Gastrocnemius medialis (tissue), 4 donors: ENCODE measurements at regions not wholly inside any gene's neighbourhood (a gene's known extent, or its start where the extent isn't known, plus 50 kb on each side); places are given as distances from the start of the nearest gene placed in this dataset.

ENCODE experiments used
- ATAC-seq, 2 donors: fragments of 150-250 bp; one replicate each; pipeline ENCODE4 v1.9.1; 2016
- DNase-seq, 2 donors: peaks; one replicate each; pipeline ENCODE4 v3.0.0-alpha.2; 2019
- H3K27ac ChIP-seq, 4 donors: fragments of 200-600 bp; sonication (generic); 1 replicate in 1 of 4; 2 replicates in 3 of 4; pipeline ENCODE4 v1.5.1; 2016 to 2018; ENCODE audit warnings: mild to moderate bottlenecking in 2 of 4, moderate library complexity in 1 of 4
- H3K27me3 ChIP-seq, 3 donors: fragments of 200-600 bp; sonication (generic) in 2 of 3; 1 replicate in 1 of 3; 2 replicates in 2 of 3; pipeline versions ENCODE4 v1.5.1 to v1.6.0; 2016 to 2019; ENCODE audit warnings: mild to moderate bottlenecking in 1 of 3, moderate library complexity in 1 of 3
- H3K36me3 ChIP-seq, 2 donors: fragments of 200-600 bp; sonication (generic) in 1 of 2; one replicate each; pipeline ENCODE4 v1.5.1; 2017 to 2018
- H3K4me1 ChIP-seq, 2 donors: fragments of 200-600 bp; sonication (generic) in 1 of 2; one replicate each; pipeline ENCODE4 v1.5.1; 2016 to 2017; ENCODE audit warnings: mild to moderate bottlenecking in 2 of 2
- H3K4me3 ChIP-seq, 4 donors: fragments of 200-600 bp; sonication (generic) in 3 of 4; 1 replicate in 1 of 4; 2 replicates in 3 of 4; pipeline ENCODE4 v1.5.1; 2016 to 2019; ENCODE audit warnings: mild to moderate bottlenecking in 2 of 4
- H3K9me3 ChIP-seq, 3 donors: fragments of 200-600 bp; sonication (generic) in 2 of 3; 1 replicate in 1 of 3; 2 replicates in 2 of 3; pipeline ENCODE4 v1.5.1; 2016 to 2019
- POLR2A ChIP-seq, 2 donors: fragments of 450-650 bp; IDR thresholded peaks; one replicate each; pipeline ENCODE4 v1.6.1; 2017; ENCODE audit warnings: antibody characterized with exemption in 2 of 2, mild to moderate bottlenecking in 2 of 2, moderate library complexity in 2 of 2
- in situ Hi-C, 4 donors: fragments of 200-750 bp; cut with MboI; loops; one replicate each; pipeline versions ENCODE4 v1.15.0 to v1.8.0; 2017; ENCODE audit warnings: low sequenced_read_pairs in 4 of 4
- intact Hi-C: fragments of 100-400 bp; cut with DNase I; formaldehyde crosslinking; loops from one replicate; pipeline ENCODE4 v1.15.1; 2023; ENCODE audit warnings: low total_unique reads
- TF ChIP-seq, protein P1 (sequence below), 5 experiments: fragments of 450-650 bp in 3 of 5; fragments of 200-600 bp in 2 of 5; sonication (generic) in 2 of 5; IDR thresholded peaks in 4 of 5; conservative IDR thresholded peaks in 1 of 5; 1 replicate in 4 of 5; 2 replicates in 1 of 5; pipeline ENCODE4 v1.5.1; 2016 to 2019; ENCODE audit warnings: antibody characterized with exemption in 5 of 5, mild to moderate bottlenecking in 3 of 5, moderate library complexity in 3 of 5

DNA sequence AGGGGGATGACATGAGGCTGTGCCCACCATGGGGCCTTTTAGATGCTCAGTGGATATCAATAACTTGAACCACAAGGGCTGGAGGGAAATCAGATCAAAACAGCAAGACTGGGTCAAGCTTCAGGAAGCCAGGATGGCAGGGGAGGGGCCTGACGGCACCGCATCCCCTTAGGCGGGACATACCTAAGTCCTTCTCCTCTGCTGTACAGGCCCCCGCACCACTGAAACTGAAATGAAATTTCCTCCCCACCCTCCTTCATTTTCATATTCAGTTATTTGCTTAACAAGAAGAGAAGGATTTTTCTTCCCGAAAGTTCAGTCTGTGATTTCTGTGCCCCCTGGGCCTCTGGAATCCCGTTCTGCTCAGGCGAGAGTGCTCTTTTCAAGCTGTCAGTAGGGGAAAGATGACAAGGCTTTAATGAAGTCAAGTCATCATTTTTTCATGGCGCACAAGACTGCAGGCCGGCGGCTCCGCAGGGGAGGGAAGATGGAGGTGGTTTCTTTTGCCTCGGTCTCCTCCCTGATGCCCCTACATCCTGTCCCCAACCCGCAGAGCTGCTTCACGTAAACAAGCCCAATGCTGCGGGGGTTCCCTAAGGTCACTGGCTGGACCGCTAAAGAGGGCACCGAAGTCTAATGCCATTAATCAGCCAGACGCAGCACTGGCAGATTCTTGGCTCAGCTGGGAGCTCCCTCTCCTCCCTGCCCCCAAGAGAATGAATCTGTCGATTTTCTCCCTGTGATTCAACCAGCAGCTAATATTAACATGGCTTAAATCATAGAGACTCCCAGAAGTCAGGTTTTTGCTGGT lies 264.8 kb downstream of the C1orf94 start:
- Histone ChIP-seq H3K9me3 (no peaks in the 10 kb centered on the region), H3K27me3 (no peaks in the 10 kb centered on the region), H3K27ac (no peak overlapping the region), H3K4me3 (no peak overlapping the region), H3K36me3 (no peaks in the 10 kb centered on the region), H3K4me1 (no peaks in the 10 kb centered on the region)
- no peak for TF ChIP-seq POLR2A (IDR thresholded peaks at IDR 0.05)
- TF ChIP-seq, protein P1, sequence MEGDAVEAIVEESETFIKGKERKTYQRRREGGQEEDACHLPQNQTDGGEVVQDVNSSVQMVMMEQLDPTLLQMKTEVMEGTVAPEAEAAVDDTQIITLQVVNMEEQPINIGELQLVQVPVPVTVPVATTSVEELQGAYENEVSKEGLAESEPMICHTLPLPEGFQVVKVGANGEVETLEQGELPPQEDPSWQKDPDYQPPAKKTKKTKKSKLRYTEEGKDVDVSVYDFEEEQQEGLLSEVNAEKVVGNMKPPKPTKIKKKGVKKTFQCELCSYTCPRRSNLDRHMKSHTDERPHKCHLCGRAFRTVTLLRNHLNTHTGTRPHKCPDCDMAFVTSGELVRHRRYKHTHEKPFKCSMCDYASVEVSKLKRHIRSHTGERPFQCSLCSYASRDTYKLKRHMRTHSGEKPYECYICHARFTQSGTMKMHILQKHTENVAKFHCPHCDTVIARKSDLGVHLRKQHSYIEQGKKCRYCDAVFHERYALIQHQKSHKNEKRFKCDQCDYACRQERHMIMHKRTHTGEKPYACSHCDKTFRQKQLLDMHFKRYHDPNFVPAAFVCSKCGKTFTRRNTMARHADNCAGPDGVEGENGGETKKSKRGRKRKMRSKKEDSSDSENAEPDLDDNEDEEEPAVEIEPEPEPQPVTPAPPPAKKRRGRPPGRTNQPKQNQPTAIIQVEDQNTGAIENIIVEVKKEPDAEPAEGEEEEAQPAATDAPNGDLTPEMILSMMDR (IDR thresholded peaks at IDR 0.05 in 4 of 5, conservative IDR thresholded peaks at IDR 0.05 in 1 of 5), result no peak
- DNase-seq, result no peak
- ATAC-seq, result no peak
- in situ Hi-C loops (no loop called here), intact Hi-C loops (no loop called here)

DNA sequence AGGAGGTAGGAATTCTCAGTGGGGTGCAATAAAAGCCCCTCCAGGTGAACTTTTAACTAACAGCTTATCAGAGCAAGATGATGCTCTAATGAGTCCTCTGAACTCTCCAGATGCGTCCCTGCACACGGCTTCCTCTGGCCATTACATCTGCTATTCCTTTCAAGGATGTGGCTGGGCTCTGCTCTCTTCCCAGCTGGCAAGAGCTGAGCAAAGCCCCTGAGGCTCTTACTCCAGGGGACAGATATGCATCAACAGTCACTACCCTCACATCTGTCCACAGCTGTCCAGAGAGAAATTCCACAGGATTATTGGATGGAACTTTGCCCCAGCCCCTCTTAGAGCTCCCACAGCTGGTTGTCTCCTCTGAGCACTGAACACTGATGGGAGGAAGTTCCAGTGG lies 267.8 kb downstream of the C1orf94 start:
- ATAC-seq (no peak), DNase-seq (no peak)
- Histone ChIP-seq H3K27ac (no peak overlapping the region), H3K4me1 (no peaks in the 10 kb centered on the region), H3K36me3 (no peaks in the 10 kb centered on the region), H3K4me3 (no peak overlapping the region), H3K27me3 (no peaks in the 10 kb centered on the region), H3K9me3 (no peaks in the 10 kb centered on the region)
- in situ Hi-C loops, result no loop called here
- TF ChIP-seq, protein P1 (IDR thresholded peaks at IDR 0.05 in 4 of 5, conservative IDR thresholded peaks at IDR 0.05 in 1 of 5), result no peak
- no peak for TF ChIP-seq POLR2A (IDR thresholded peaks at IDR 0.05)
- intact Hi-C loops, result no loop called here

DNA sequence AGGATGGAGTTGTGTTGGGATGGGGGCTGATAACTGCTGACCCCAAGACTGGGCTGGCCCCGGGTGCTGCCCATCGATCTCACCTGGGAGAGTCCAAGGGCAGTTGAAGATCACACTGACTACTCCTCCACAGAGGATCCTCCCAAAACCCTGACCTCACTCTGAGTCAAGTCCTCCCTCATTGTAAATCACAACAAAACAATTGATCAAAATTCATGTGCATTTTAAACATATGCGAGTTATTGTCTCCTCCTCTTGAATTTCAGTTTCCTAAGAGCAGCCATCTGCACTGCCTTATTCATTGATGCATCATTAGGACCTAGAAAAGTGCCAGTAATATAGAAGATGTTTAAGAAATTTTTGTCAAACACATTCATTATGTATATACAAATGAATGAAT lies 273.6 kb downstream of the C1orf94 start:
- Histone ChIP-seq H3K36me3 (no peaks in the 10 kb centered on the region), H3K27me3 (no peaks in the 10 kb centered on the region), H3K4me1 (no peaks in the 10 kb centered on the region), H3K27ac (no peak overlapping the region), H3K9me3 (no peaks in the 10 kb centered on the region), H3K4me3 (no peak overlapping the region)
- intact Hi-C loops (no loop called here), in situ Hi-C loops (no loop called here)
- TF ChIP-seq POLR2A (IDR thresholded peaks at IDR 0.05), result no peak
- TF ChIP-seq, protein P1 (IDR thresholded peaks at IDR 0.05 in 4 of 5, conservative IDR thresholded peaks at IDR 0.05 in 1 of 5), result no peak
- ATAC-seq (no peak), DNase-seq (no peak)

DNA sequence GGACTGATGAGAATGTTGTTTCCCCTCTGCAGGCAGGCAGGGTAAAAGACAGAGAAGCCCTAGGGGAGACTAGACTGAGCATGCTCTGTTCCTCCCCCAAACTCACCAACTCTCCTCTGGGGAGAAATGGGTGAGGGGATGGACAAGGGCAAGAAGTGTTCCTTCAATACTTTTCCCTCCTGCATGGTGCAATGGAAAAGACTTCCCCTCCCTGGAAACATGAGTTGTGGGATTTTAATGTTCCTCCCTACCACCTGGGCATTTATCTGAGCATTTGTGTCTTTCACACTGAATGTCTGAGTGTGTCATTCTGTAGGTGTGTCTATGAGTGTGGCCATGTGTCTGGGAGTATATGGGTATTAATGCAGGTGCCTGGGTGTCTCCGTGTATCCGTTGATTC lies 275.7 kb downstream of the C1orf94 start:
- H3K4me1 ChIP-seq, result no peaks in the 10 kb centered on the region
- in situ Hi-C loops, result no loop called here
- H3K27me3 ChIP-seq, result no peaks in the 10 kb centered on the region
- ATAC-seq, result no peak
- no peaks in the 10 kb centered on the region for H3K9me3 ChIP-seq
- H3K27ac ChIP-seq, result no peak overlapping the region
- TF ChIP-seq POLR2A (IDR thresholded peaks at IDR 0.05), result no peak
- TF ChIP-seq, protein P1 (IDR thresholded peaks at IDR 0.05 in 4 of 5, conservative IDR thresholded peaks at IDR 0.05 in 1 of 5), result no peak
- intact Hi-C loops, result no loop called here
- DNase-seq, result no peak
- H3K4me3 ChIP-seq, result no peak overlapping the region
- H3K36me3 ChIP-seq, result no peaks in the 10 kb centered on the region

DNA sequence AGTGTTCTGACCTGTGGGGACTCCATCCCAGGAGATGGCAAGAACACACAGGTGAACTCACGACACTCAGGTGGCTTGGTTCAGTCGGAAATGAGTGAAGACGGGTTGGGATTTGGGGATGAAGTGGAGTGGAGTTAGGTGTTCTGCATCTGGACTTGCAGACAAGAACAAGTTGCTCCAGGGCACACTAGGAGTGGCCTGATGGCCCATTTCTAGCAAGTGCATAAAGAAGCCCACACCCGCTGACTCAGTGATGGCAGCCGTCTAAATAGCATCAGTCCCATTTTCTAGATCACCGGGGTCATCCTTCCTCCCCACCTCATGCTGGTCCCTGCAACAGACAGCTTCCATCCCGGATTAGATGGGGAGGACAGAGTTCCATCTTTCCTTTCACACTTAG lies 278.4 kb downstream of the C1orf94 start:
- DNase-seq (no peak), ATAC-seq (no peak)
- H3K27ac ChIP-seq, result no peak overlapping the region
- intact Hi-C loops, result no loop called here
- in situ Hi-C loops, result no loop called here
- H3K4me3 ChIP-seq, result no peak overlapping the region
- H3K27me3 ChIP-seq, result no peaks in the 10 kb centered on the region
- TF ChIP-seq POLR2A (IDR thresholded peaks at IDR 0.05), result no peak
- TF ChIP-seq, protein P1 (IDR thresholded peaks at IDR 0.05 in 4 of 5, conservative IDR thresholded peaks at IDR 0.05 in 1 of 5), result no peak
- no peaks in the 10 kb centered on the region for H3K4me1 ChIP-seq
- no peaks in the 10 kb centered on the region for H3K9me3 ChIP-seq
- no peaks in the 10 kb centered on the region for H3K36me3 ChIP-seq
